Right lobe of liver (tissue), 4 donors: ENCODE measurements at regions not wholly inside any gene's neighbourhood (a gene's known extent, or its start where the extent isn't known, plus 50 kb on each side); places are given as distances from the start of the nearest gene placed in this dataset.

Source experiments
- POLR2A ChIP-seq: fragments of 450-650 bp; IDR thresholded peaks from one replicate; pipeline ENCODE4 v1.6.1; 2017; ENCODE audit warnings: antibody characterized with exemption, mild to moderate bottlenecking
- TF ChIP-seq, protein P1 (sequence below), 4 donors: fragments of 200-600 bp in 3 of 4; fragments of 450-650 bp in 1 of 4; IDR thresholded peaks; one replicate each; pipeline versions ENCODE4 v1.5.1 to v1.8.0; 2016 to 2022; ENCODE audit warnings: antibody characterized with exemption in 4 of 4, mild to moderate bottlenecking in 2 of 4
- donor health status: DM: no; HTN: no; CAD: no.
- donor health status: DM: no; HTN: no; CAD: no.
- donor health status: DM: no; HTN: yes; CAD: no.

DNA sequence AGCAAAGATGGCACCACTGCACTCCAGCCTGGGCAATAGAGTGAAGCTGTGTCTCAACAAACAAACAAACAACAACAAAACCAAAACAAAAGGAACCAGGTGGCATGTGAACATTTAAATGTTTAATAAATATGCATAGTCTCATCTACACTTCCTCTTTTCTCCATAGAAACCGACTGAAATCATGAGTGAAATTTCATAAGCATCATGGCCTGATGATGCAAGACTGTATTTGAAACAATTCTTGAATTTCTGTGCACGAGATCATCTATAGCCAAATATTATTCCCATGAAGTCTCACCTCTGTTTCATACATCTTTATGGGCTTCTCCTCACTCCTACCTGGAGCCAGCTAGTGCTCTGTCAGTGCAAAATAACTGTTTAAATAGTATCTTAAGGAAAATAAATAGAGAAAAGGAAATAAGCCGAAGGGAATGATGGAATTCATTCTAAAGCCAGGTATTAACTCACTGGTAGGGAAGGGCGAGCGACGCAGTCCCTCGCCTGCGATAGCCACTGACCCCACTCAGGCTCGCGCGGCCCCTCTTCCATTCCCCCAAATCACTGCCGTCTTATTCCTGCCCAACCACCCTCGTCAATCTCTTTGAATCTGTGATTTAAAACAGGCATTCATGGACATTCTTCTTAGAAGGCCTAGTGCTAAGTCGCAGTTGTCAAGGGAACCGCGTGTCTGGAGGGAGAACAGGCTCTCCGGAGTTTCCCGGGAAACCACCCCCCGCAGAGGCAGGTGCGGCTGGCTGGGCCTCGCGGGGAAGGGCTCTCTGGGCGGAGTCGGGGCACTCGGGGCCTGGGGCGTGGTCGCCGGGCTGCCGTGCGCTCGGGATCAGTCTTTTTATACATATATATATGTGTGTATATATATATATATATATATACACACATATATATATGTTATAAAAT, 52.4 kb upstream of the TRIM2 start:
- TF ChIP-seq, protein P1, sequence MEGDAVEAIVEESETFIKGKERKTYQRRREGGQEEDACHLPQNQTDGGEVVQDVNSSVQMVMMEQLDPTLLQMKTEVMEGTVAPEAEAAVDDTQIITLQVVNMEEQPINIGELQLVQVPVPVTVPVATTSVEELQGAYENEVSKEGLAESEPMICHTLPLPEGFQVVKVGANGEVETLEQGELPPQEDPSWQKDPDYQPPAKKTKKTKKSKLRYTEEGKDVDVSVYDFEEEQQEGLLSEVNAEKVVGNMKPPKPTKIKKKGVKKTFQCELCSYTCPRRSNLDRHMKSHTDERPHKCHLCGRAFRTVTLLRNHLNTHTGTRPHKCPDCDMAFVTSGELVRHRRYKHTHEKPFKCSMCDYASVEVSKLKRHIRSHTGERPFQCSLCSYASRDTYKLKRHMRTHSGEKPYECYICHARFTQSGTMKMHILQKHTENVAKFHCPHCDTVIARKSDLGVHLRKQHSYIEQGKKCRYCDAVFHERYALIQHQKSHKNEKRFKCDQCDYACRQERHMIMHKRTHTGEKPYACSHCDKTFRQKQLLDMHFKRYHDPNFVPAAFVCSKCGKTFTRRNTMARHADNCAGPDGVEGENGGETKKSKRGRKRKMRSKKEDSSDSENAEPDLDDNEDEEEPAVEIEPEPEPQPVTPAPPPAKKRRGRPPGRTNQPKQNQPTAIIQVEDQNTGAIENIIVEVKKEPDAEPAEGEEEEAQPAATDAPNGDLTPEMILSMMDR (IDR thresholded peaks at IDR 0.05): no peak
- no peak for TF ChIP-seq POLR2A
